Renal cortical epithelial cell (primary cell): ENCODE measurements at regions not wholly inside any gene's neighbourhood (a gene's known extent, or its start where the extent isn't known, plus 50 kb on each side); places are given as distances from the start of the nearest gene placed in this dataset.

ENCODE experiments used
- DNase-seq: peaks from one replicate; pipeline ENCODE4 v3.0.0-alpha.2; 2011; ENCODE audit warnings: low read depth

DNA sequence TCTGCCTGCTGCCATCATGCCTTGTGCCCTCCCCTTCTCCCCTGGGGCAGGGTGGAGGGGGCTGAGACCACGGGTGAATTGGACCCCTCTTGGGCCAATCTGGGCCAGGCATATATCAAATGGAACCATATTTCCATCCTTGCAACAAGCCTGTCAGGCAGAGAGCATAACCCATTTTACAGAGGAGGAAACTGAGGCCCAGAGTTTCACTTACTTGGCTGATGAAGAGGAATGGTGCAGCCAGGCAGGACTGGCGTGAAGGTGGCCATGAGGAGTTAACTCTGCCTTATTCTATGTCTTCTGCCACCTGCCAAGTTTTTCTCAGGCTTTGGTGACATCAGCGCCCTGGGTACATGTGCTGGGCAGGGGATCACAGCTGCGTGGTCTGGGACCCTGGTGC is 155.5 kb upstream of the PCBD1 start:
- no peak for DNase-seq

DNA sequence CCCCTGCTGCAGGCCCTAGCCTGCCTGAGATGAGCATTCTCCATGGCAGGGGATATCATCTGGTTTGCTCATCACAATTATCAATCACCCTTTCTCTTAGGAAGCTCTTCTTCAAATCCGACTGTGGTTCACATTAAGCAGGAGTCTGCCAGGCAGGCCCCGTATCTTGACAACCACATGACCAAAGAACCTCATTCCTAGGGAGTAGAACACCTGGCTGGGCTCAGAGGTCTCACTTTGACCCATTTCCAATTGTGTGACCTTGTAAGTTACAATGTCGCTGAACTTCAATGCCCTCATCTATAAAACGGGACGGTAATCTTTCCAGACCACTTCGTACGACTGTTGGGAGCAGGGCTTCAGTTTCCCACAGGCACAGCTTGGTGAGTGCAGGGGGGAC is 156.4 kb upstream of the PCBD1 start:
- no peak for DNase-seq

DNA sequence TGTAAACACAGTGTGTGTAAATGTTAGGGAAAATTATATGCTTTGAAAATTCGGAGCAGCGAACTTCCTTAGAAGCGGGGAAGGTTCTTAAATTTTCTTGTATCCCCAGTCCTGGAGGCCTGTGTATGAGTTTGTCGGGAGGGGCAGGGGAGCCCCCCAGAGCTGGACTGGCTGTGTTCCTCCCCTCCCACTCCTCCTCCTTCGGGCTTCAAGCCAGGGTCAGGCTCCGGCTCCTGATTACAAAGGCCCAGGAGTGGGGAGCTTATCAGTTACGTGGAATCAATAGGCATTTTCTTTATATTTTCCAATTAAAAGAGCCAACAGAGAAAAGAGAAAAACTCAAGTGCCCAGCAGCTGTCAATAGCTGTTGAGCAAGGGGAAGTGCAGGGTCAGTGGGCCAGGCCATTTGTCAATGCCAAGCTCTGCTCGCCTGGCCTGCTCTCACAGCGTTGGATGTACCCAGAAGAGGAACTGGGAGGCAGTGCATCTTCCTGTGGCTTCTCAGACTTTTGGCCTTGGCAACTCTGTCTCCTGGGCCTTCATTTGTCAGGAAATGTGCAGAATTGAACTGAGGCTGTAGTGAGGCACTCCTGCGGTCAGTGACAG is 156.9 kb upstream of the PCBD1 start:
- no peak for DNase-seq

DNA sequence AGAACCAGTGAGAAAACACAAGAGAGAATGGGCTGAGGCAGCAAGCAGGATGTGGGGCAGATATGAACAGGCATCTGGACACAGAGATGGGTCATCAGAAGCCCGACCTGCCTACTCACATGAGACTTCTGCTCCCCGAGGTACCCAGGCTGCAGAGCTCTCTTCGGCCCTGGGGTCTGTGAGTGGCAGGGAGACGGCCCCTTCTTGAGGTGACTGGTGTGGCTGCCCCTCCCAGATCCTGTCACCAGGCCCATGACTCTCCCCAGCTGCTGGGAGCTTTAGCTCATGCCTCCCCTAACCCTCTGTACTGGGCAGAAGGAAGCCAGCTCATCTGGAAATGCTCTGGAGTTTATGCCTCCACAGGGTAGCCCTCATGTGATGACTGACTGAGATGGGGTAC is 157.6 kb upstream of the PCBD1 start:
- DNase-seq: no peak

DNA sequence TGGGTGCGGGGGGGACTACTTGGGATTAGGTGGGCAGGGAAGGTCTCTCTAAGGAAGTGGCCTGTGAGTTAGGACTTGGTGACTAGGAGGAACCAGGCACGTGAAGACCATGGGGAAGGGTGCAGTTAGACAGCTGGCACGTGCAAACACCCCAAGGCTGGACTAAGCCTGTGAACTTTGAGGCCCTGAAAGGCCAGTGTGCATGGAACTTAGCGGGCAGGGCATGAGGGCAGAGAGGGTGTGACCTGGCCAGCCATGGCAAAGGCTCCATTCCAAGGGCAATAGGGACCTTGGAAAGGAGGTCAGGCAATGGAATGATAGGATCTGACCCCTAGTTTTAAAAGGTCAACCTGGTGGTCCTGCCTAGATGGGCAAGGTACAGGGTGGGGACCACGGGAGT is 158.4 kb upstream of the PCBD1 start:
- no peak for DNase-seq

DNA sequence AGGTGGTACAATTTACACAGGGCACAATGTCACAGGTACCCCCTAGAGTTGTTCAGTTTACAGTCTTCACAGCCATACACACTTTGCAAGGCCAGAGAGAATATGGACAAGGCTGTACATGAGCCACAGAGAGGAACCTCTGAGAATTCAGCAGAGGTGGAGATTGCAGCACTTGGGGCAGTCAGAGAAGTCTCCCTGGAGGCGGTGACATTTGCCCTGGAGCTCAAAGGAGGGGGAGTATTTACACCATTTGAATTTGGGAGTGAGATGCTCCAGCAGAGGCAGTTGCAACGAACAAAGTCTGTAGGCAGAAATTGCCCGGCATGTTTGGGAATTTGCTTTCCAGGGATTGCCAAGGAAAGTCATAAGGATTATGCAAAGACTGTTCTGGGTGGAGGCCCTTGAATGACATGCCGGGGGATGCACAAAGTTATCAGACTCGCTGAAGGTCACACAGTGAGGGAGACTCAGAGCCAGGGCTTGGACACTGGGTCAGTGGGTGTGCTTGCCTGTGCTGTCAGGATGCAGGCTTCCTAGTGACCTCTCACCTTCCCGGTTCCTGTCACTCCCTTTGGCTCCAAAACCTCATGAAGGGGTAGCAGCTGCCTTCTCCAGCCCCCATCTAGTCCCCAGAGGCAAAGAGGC is 160.7 kb upstream of the PCBD1 start:
- no peak for DNase-seq

DNA sequence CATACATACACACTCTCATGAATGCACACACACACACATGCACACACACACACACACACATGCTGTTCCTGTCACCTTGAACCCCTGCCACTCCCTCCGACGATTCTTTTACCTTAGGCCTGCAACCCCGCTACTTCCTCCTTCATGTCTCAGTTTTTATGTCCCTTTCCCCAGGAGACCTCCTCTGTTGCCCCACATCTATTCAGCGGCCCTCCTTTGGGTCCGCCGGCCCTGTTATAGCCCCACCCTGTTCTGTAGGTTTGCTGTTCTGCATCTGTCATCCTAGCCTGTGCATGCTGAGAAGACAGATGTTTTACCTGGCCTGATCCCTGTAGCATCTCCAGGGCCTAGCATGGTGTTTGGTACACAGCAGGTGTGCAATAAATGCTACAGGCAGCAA is 161.6 kb upstream of the PCBD1 start:
- DNase-seq: no peak

DNA sequence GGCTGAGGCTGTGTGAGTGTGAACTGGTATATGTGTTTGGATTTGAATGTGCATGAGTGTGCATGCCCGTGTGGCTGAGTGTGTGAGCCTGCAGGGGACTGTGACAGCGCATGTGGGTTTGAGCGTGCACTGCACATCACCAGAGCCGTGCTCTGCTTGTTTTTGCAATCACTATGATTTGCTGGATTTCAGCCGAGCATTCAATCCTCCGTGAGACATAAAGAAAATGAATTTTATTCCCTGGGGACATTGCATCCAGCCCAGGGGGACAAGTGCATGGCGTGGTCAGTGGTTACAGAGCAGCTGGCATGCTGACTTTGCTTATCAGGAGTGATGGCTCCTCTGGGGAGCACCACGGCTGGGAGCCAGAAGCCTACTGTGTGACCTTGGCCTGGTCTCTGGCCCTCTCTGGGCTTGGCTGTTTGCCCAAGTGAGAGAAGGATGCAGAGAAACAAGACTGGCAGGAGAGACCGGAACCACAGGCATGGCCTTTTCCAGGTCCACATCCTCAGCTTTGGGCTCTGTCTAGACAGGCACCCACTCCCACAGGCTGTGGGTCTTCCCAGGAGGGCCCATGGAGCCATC is 160.2 kb upstream of the UNC5B start:
- no peak for DNase-seq

DNA sequence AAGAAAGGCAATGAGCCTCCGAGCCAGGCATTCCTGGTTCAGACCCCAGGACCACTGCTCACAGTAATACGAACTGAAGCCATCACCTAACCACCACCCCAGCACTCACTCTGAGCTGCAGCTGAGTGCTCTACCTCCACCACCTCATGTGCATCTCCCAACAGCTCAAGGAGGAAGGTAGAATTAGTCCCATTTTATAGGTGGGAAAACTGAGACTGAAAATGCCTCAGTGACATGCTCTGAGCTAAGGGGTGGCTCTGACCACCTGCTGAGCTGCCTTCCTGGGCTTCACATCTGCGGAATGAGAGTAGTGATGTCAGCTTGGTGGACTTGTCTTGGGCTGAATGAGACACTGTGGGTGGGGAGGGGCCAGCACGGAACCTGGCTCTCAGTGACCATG is 159.7 kb upstream of the UNC5B start:
- DNase-seq: no peak

DNA sequence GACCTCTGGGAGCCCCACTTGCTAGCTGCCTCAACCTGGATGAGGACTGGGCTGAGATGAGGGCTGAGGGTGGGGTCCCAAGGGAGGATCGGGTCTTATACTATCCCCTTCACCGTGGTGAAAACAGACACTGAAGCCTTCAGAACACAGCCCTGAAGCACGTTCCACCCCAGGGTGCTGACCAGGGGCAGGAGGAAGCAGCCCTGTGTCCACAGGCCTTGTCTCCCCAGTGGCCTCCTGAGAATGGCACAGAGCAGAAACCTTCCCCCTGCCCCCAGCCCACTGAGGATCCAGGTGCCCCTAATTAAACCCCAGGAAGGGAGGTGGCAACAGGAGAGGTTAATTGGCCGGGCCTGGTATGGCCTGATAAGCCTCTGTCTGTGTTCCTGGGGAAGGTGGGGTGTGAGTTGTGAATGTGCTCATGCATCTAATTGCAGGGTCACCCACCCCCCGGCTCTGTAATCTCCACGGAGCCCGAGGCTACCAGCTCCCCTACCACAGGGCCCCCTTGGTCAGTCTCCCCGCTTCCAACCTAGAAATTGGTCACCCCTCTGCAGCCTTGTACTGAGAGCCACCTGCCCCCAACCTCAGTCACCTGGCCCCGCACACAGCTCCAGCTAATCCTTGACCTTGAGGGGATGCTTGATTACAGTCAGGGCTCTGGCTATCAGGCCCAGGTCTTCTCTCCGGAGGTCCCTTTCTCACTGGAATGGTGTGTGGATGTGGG is 159.0 kb upstream of the UNC5B start:
- DNase-seq: no peak

DNA sequence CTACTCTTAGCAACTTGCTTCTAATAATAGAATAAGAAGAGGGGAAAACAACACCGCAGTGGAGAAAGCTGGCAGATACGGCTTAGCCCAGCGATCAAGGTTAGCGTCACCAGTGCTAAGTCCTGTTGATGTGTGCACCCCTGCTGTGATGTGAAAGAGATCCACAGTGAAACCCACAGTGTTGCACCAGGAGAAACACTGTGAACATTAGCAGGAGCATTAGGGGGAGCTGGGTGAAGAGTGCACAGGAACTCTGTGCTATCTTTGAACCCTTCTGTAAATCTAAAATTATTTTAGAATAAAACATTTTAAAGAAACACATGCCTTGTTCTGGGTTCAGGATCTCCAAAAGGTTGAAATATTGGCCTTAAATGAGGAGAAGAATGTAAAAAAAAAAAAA is 154.1 kb upstream of the UNC5B start:
- no peak for DNase-seq

DNA sequence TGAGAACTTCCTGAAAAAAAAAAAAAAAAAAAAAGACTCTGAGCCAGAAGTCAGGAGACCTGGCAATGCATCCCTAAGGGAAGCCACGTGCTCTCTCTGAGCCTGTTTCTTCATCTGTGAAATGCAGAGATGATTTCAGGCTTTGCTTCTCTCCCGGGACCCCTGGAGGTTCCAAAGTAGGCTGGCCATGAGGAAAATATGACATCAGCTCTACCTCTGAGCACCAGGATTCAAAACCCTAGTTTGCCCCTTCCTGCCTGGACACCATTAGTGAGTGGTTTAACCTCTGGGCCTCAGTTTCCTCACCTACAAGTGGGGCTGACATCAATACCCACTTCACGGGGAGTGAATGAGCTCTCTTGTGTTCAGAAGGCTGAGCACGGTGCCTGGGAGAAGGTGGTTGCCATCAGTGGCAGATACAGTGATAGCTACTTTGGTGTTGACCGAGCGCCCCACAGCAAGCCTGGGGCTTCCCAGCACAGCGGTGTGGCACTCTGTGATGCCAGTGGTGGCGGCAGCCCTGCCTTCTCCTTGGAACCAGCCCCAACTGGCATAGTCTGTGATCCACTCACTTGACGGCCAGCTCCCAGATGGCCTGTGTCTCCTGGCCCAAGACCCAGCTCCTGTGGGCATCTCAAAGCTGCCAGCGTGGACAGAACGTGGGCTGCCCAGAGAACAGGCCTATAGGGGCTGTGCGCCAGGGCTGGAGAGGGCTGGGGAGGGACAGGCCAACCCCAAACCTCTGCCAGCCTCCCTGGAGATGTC is 153.1 kb upstream of the UNC5B start:
- DNase-seq: no peak

DNA sequence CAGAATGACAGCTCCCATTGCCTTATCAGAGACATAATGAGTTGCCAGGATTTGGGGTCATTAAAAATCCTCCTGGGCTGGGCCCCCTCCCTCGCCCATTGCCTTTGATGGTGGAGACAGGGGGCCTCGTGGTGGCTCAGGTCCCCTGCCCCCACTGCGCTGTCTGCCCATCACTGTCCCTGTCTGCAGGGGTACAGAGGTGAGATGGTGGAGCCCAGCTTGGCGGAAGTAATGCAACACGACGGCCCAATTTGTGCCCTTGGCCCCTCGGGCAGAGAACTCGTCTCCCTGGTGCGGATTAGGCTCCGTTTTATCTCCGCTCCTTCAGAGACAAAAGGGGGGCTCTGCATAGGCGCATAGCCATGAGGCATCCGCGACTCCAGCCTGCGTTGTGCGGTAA is 152.4 kb upstream of the UNC5B start:
- DNase-seq: no peak

DNA sequence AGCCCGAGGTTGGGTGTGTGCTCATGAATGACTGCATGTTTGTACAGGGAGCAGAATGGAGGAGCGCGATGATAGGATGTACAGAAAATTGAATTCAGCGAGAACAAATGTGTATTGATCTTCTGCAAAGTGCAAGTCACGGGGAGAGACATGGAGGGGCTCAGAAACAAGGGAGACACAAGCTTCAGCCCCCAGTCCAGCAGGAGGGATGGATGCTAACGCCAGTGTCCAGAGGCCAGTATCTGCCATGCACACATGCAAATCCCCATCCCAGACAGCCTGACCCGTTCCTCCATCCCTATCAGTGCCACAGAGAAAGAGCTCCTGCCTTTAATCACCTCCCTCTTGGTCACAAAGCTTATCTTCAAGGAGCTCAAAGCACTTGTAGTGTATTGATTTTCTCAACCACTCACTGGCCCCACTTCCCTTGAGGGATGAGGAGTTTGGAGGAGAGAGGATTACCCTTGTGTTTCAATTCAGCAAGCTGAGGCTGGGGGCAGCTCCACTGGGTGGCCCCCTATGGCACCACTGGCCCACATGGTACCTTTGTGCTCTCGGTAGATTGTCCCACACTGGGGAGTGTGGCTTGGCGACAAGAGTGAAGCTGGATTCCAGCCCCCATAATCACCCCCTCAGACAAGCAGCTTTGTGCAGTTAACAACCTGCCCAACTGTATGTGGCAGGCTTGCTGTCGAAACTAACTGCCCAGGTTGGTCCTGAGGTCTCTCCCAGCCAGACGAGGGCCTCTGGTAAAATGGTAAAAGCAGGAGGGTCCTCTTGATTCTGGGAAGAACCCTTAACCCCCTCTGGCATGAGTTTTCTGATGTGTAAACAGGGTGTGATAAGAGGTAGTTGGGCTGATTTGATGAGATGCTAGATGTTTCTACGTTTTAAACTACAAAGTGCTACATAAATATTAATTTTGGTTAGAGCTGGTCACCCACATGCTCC is 151.6 kb upstream of the UNC5B start:
- no peak for DNase-seq

DNA sequence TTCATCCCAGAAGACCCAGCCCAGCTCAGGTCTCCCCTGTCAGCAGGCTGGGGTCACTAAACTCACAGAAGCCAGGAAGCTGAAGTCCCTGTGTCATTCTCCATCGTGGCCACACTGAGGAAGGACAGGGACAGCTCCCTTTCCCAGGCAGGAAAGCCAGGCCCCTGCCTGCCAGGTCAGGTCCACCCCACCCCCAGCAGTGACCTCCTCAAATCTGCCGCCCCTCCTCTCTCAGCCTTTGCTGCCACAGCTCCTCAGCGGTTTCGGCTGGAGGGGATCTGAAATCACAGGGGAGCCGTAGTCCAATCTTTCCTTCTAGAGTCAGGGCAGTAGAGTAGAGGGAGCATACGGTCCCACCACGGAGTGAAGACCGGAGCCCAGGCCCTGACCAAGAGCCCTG is 150.9 kb upstream of the UNC5B start:
- no peak for DNase-seq

DNA sequence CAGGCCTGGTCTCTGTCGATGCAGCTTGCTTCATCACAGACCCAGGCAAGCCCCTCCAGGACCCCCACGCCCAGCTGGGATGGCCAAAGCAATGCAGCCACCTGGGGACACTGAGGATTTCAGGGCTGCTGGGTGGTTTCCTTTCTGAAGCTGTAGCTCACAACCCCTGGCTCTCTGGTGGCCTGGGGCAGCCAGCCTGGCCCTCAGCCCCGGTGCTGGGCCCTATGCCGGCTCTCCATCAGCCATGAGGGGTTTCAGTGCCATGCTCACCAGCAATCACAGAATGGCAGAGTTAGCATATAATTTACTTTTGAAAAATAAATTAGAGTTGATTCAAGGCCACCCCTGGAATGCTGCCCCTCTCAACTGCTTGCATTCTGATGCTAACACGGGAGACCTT is 150.2 kb upstream of the UNC5B start:
- DNase-seq: no peak

DNA sequence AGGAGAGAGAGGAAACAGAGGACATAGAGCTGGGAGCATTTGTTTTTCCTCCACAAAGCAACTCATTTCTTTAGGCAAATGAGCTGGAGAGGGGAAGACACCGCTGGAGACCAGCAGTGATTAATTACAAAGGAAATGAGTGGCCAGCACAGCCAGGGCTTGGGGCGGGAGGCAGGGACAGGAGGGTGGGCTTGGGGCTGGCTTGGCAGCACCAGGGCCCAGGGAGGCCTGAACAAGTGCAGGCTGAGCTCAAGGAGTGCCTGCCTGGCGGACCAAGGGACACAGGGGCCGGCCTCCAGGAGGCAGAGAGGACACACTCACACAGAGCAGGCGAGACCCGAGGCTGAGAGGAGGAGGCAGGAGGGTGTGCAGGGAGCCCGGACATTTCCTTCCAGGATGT is 149.0 kb upstream of the UNC5B start:
- DNase-seq: no peak

DNA sequence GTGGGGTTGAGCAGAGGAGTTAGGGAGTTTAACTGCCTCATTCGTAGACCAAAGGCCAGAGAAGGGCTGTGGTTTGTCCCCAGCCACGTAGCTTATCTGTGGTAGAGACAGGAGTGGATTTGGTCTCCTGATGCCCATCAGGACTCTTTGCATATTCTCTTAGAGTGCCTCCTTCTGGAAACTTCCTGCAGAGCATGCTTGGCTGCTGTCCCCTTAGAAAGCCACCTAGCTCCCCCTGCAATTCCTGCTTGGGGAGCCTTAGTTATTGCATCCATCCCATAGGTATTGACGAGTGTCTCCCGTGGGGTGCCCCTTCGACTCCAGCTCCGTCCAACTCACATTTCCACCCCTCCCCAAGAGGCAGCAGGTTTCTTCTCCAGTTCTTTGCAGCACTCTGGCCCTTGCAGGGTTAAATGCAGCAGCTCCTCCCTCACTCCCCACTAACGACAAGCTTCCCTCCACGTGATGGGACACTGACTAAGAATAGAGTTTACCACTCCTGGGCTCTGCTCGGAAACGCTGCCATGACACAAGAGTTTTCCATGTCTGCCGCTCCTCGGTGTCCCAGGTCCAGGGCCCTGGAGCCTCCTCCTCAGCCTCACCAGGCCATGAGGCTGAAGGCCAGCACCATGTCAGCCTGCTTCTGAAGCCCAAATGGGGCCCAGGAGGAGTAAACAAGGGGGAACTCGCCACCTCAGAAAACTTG is 147.8 kb upstream of the UNC5B start:
- DNase-seq: no peak

DNA sequence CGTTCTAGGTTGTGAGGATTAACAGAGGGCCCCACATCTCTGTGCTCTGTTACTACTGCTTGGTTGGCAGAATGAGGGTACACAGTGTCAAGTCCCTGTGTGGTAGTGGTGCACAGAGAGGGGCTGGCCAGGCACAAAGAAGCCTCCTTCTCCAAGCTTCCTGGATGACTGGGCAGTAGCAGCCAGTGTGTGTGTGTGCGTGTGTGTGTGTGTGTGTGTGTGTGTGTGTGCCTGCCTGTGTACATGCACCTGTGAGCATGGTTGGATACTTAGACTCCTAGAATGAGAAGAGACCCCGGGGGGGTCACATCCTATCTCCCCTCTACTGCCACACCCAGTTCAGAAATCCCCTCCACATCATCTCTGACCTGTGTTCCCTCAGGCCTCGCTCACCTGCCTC is 146.7 kb upstream of the UNC5B start:
- no peak for DNase-seq

DNA sequence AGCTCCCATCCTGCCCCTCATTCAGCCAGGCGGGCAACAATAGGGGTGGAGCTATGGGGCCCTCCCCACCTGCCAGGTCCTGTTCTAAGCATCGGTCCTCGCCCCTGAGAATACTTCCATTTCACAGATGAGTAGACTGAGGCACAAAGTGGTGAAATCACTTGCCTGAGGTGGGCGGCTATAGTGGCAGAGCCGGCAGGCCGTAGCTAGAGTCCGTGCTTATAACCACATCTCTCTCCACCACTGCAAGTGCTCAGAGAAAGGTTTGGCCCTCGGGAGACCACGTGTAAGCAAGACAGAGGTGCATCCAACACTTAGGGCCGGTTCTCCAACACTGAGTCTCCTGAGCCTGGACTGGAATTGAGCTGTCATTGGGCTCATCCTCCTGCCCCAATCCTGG is 145.8 kb upstream of the UNC5B start:
- DNase-seq: no peak
